ENCODE measurements at regions not wholly inside any gene's neighbourhood (a gene's known extent, or its start where the extent isn't known, plus 50 kb on each side); places are given as distances from the start of the nearest gene placed in this dataset.

- TF ChIP-seq CTCF (IDR thresholded peaks at IDR 0.05) (no peak), POLR2A (IDR thresholded peaks at IDR 0.05) (no peak)
Measured at GRCh38 chr9:11828201-11828600, 865.0 kb upstream of the TYRP1 start.

All from heart left ventricle (tissue), 13 donors.